DMS53 treated with DMSO at 0.1 percent for 48 hours (cell line): ENCODE measurements at regions not wholly inside any gene's neighbourhood (a gene's known extent, or its start where the extent isn't known, plus 50 kb on each side); places are given as distances from the start of the nearest gene placed in this dataset.
"Not testable (repeated sequence)": the region's sequence is repeated elsewhere in the genome, so short reads cannot be mapped to it uniquely, and the experiment has no call there.

Source experiments
- DNase-seq: peaks from one replicate; lab custom pipeline; 2025; ENCODE audit not compliant: unreplicated experiment; lab: John Stamatoyannopoulos, UW

DNA sequence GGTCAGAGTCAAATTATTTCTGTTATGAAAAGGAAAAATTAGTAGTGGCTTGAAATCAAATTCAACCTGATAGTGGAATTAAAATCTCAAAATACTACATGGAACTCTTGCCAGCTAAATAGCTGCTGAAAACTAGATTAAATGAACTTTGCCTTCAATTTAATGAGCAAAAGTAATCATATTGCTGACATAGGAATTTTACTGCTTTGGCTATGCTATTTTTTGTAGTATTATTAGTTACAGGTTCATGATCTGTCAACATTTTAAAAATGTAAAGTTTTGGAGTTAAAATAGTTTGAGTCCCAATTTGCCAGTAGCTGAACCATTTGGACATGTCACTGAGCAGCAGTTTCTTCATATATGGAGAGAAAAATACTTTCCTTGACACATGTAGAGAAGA is 81.4 kb downstream of the RERGL start:
- no peak for DNase-seq

DNA sequence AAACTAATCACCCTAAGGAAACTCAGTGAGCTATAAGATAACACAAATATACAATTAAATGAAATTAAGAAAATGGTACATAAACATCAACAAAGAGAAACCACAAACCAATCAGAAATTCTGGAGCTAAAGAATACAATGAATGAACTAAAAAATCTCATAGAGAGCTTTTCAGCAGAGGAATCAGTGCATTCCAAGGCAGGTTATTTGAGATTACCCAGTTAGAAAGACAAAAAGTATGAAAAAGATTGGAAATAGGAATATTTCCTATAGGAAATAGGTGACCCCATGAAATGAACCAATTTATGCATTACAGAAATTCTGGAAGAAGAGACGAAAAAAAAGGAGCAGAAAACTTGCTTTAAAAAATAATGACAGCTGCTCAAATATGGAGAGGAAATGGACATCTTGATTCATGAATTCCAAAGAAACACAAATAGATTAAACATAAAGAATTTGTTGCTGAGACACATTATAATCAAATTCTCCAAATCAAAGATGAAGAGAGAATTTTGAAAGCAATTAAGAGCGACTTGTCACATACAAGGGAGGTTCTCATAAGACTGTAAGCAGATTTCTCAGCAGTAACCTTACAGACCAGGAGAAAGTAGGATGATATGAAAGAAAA is 90.7 kb downstream of the RERGL start:
- DNase-seq = no peak

- peak; percentile 74 for DNase-seq
Observed at GRCh38 chr12:17992002-17992656, 97.9 kb downstream of the RERGL start.

DNA sequence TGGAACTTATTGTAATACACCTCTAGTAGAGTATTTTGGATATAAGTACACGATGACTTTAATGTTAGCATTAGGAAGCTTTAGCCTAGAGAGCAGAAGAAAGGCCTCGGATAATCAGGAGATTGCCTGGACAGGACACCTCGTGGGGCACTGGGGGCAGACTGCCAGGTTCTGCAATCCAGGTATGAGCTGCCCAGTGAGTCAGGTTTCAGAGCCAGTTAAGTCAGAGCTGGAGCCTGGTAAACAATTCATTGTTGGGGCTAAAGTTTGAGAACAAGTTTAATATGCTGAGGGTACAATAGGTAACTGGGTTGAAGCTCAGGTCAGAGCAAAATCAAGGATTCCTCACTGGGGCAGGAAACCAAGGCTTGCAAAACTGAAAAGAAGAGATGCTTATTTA is 107.4 kb downstream of the RERGL start:
- DNase-seq = no peak

GRCh38 chr12:17976202-17976601 is 113.8 kb downstream of the RERGL start:
- DNase-seq = peak; percentile 18

GRCh38 chr12:17975763-17976162 is 114.2 kb downstream of the RERGL start:
- no peak for DNase-seq

- DNase-seq = no peak
Observed at GRCh38 chr12:17975239-17975638, 114.8 kb downstream of the RERGL start.

- DNase-seq = peak; percentile 39
Observed at GRCh38 chr12:17971850-17972249, 118.1 kb downstream of the RERGL start.

- no peak for DNase-seq
Observed at GRCh38 chr12:17954788-17955187, 135.2 kb downstream of the RERGL start.

GRCh38 chr12:17950898-17951297 is 139.1 kb downstream of the RERGL start:
- DNase-seq = no peak

GRCh38 chr12:17949558-17950141 is 140.3 kb downstream of the RERGL start:
- DNase-seq = peak; percentile 25

DNA sequence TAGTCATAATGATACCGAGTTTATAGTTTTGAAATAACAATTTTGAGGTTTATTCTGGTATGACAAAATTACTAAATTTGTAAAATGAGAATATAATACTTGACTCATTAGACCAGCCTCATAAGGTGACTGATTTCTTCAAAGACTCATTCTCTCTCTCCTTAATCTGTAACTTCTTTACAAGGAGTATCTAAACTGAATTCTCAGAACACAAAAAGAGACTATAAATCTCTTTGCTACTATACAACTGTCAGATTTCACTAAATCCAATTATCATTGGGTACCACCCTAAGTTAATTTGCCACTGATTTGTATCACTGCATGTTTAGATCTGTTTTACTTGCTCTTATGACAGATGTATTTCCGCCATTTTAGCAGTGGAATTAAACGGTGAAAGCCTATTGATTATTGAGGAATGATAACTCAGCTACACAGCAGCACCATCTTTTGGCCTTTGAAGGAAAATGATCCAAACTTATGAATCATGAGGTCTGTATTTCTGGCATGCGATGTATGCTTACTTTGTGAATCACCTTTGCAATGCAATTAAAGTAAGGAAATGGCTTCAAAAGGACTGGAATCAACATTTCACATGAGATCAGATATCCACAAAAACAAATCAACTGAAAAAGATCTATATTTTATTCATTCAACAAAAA is 161.2 kb downstream of the RERGL start:
- DNase-seq = peak; percentile 92

DNA sequence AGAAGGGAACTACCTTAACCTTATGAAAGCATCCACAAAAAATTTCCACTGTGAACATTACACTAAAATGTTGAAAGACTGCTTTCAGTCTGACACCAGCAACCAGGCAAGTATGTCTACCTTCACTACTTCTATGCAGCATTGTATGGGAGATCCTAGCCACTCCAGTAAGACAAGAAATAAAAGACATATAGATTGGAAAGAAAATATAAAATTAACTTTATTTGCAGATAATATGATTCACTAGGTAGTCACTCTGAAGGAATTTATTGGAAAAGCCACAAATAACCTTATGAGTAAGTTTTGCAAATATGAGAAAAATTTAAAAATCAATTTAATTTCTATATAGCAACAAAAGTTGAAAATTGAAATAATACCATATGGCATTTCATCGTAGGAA is 172.0 kb downstream of the RERGL start:
- DNase-seq = no peak

DNA sequence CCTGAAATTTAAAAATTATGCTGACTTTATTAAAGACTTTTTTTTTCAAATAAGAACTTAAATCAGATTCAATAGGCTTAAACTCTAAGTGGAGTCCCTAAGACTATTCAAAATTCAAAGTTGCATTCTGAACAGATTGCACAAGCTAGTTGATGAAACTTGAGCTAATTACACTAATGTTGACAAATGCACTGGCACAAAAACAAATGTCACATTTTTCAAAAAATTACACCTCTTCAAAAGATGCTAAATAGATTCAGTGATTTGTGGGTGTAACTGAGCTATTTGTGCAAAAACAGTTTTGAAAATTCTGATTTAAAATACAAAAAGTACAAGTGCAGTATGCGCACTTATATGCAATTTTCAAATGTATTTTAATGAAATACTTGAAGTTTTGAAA is 205.4 kb downstream of the RERGL start:
- DNase-seq = no peak

GRCh38 chr12:17878714-17879113 is 211.3 kb downstream of the RERGL start:
- DNase-seq = no peak

- DNase-seq = peak; percentile 4
Observed at GRCh38 chr12:17875230-17875629, 214.8 kb downstream of the RERGL start.

DNA sequence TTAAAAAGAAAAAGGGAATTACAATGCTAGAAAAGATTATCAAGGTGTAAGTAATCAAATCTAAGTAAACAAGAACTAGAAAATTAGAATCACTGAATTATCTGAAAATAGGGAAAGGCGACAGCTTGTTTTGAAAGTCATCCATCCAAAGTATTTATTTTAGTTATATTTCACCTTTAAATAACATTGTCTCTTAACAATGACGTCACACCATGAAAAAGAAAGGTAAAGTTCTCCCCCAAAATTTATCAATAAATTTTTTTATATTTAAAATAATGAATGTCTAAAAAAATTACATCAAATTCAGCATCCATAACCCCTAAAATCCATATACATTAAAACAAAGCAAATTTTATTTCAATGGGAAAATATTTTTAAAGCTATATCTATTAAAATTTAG is 223.2 kb downstream of the RERGL start:
- DNase-seq = no peak

DNA sequence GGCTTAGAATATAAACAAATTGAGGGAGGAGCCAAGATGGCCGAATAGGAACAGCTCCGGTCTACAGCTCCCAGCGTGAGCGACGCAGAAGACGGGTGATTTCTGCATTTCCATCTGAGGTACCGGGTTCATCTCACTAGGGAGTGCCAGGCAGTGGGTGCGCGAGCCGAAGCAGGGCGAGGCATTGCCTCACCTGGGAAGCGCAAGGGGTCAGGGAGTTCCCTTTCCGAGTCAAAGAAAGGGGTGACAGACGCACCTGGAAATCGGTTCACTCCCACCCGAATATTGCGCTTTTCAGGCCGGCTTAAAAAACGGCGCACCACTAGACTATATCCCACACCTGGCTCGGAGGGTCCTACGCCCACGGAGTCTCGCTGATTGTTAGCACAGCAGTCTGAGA is 234.4 kb downstream of the RERGL start:
- not testable (repeated sequence) for DNase-seq

- no peak for DNase-seq
Observed at GRCh38 chr12:17853054-17853453, 236.9 kb downstream of the RERGL start.

- no peak for DNase-seq
Observed at GRCh38 chr12:17841496-17841895, 248.5 kb downstream of the RERGL start.

DNA sequence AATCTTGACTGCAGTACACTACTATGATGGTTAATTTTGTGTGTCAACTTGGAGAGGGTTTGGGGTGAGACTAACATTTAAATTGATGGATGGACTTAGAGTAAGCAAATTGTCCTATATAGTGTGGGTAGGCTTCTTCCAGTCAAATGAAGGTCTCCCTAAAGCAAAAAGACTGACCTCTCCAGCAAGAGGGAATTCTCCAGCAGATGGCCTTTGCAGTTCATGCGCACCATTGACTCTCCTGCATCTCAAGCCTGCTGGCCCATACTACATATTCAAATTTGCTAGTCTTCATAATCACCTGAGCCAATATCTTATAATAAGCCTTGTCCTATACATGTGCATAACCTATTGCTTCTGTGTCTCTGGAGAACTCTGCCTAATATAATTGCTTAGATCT is 260.2 kb downstream of the RERGL start:
- no peak for DNase-seq

DNA sequence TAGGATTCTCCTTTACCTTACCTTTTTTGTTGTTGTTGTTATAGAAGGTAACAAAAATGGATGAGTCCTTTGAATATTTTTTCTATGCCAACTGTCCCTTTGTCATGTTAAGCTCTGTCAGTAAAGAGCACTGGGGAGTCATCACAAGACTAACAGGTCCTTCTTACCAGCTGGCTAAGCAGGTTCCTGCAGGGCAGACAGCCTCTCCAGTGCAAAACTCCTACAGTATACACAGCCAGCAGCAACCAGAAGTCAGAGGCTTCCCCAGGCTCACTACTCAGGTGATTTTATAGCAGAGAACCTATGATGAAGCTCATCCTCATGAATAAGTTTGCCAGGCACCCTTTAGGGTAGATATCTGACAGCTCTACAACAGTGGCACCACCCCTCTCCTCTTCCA is 271.1 kb downstream of the RERGL start:
- DNase-seq = no peak
